ENCODE measurements at regions not wholly inside any gene's neighbourhood (a gene's known extent, or its start where the extent isn't known, plus 50 kb on each side); places are given as distances from the start of the nearest gene placed in this dataset.

- no peak for DNase-seq (ENCODE audit: low read depth in 2 of 2)
- no peak overlapping the region for H3K4me3 ChIP-seq (replicated peaks in 1 of 2; ENCODE audit: low read depth in 2 of 2, low read length in 2 of 2)
- TF ChIP-seq CTCF (IDR thresholded peaks at IDR 0.05; ENCODE audit: low read depth, low read length) = no peak
Measured at GRCh38 chr5:174189654-174190541, 144.4 kb downstream of the NSG2 start.

GRCh38 chr5:174191076-174191475 lies 145.6 kb downstream of the NSG2 start:
- no peak for DNase-seq (ENCODE audit: low read depth in 2 of 2)

GRCh38 chr5:174191850-174192655 lies 146.5 kb downstream of the NSG2 start:
- H3K4me3 ChIP-seq (replicated peaks in 1 of 2; ENCODE audit: low read depth in 2 of 2, low read length in 2 of 2) = no peak overlapping the region
- DNase-seq (ENCODE audit: low read depth in 2 of 2) = no peak
- TF ChIP-seq CTCF (IDR thresholded peaks at IDR 0.05; ENCODE audit: low read depth, low read length) = no peak

More at GRCh38 chr5:174191076-174191475, 145.6 kb downstream of the NSG2 start:
- TF ChIP-seq CTCF (IDR thresholded peaks at IDR 0.05; ENCODE audit: low read depth, low read length) = no peak
- no peak overlapping the region for H3K4me3 ChIP-seq (replicated peaks in 1 of 2; ENCODE audit: low read depth in 2 of 2, low read length in 2 of 2)

- no peak overlapping the region for H3K4me3 ChIP-seq (replicated peaks in 1 of 2; ENCODE audit: low read depth in 2 of 2, low read length in 2 of 2)
- no peak for DNase-seq (ENCODE audit: low read depth in 2 of 2)
- TF ChIP-seq CTCF (IDR thresholded peaks at IDR 0.05; ENCODE audit: low read depth, low read length) = no peak
Measured at GRCh38 chr5:174192901-174193300, 147.4 kb downstream of the NSG2 start.

GRCh38 chr5:174195517-174195916 lies 150.0 kb downstream of the NSG2 start:
- DNase-seq (ENCODE audit: low read depth in 2 of 2) = no peak
- no peak overlapping the region for H3K4me3 ChIP-seq (replicated peaks in 1 of 2; ENCODE audit: low read depth in 2 of 2, low read length in 2 of 2)

GRCh38 chr5:174197929-174198328 lies 152.4 kb downstream of the NSG2 start:
- H3K4me3 ChIP-seq (replicated peaks in 1 of 2; ENCODE audit: low read depth in 2 of 2, low read length in 2 of 2) = no peak overlapping the region
- TF ChIP-seq CTCF (IDR thresholded peaks at IDR 0.05; ENCODE audit: low read depth, low read length) = no peak
- DNase-seq (ENCODE audit: low read depth in 2 of 2) = no peak

More at GRCh38 chr5:174195517-174195916, 150.0 kb downstream of the NSG2 start:
- no peak for TF ChIP-seq CTCF (IDR thresholded peaks at IDR 0.05; ENCODE audit: low read depth, low read length)

All from cardiac fibroblast (primary cell).